Smooth muscle cell (in vitro differentiated cells): ENCODE measurements at regions not wholly inside any gene's neighbourhood (a gene's known extent, or its start where the extent isn't known, plus 50 kb on each side); places are given as distances from the start of the nearest gene placed in this dataset.

ENCODE experiments used
- small RNA-seq: library from RNA; depleted of rRNA; stranded (forward); fragments of <200 nt; gene quantifications from one replicate; pipeline ENCODE3, GENCODE V24; 2014

Small RNA genes lying in the stretch of these regions (small RNA-seq; reads per million reads assigned to genes)
- gene RNU1-46P, result 0.08 reads per million
